OCI-LY7 (cell line): ENCODE measurements at regions not wholly inside any gene's neighbourhood (a gene's known extent, or its start where the extent isn't known, plus 50 kb on each side); places are given as distances from the start of the nearest gene placed in this dataset.

ENCODE experiments used
- CTCF ChIP-seq: fragments of 200-600 bp; sonication (generic); conservative IDR thresholded peaks from 2 replicates; pipeline ENCODE4 v1.5.1; 2014; ENCODE audit warnings: mild to moderate bottlenecking, antibody characterized with exemption, low read length, moderate library complexity, mixed read lengths
- EZH2phosphoT487 ChIP-seq: fragments of 200-600 bp; sonication (generic); IDR thresholded peaks from 2 replicates; pipeline ENCODE4 v1.6.1; 2018; ENCODE audit warnings: low read depth, borderline replicate concordance, mild to moderate bottlenecking, mixed run types, antibody characterized with exemption, low read length, moderate library complexity, mixed read lengths

- TF ChIP-seq CTCF (no peak), EZH2phosphoT487 (no peak)
These were observed 314.3 kb upstream of the CELF2 start for GRCh38 chr10:10703382-10703781.
